ENCODE measurements at regions not wholly inside any gene's neighbourhood (a gene's known extent, or its start where the extent isn't known, plus 50 kb on each side); places are given as distances from the start of the nearest gene placed in this dataset.

DNA sequence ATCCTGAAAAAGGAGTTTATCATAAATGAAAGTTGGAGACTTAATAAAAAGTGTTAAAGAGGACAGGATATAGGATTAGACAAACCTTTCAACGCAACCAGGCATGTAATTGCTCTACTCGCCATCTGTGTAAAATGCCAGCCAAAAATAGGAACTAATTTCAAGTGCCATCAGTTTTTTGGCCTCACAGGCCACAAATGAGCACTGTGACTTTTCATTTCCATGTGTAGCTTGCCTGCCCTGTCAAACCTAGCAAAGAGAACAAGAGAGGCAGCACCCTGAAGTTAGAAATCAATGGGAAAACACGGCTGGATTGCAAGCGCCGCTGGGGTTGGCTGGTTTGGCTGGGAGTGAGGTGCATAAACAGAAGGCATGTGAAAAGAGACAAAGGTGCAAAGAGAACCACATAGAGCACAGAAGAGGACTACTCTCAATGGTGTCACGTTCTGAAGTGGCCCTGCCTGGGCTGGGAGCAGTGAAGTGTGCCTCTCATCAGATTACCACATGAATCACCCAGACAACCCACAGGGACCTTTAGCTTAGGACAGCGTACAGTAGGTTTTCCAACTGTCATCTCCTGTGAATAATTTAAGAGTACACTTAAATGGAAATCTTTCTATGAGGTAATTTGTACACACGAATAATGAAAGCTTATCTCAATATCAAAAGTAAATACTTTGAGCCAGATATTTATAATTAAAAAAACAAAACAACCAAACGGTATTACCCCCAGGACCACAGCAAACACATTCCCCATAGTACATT, 78.0 kb upstream of the NHSL1 start:
- no peak for DNase-seq (ENCODE audit: low read depth in 3 of 3, low spot score in 2 of 3)

DNA sequence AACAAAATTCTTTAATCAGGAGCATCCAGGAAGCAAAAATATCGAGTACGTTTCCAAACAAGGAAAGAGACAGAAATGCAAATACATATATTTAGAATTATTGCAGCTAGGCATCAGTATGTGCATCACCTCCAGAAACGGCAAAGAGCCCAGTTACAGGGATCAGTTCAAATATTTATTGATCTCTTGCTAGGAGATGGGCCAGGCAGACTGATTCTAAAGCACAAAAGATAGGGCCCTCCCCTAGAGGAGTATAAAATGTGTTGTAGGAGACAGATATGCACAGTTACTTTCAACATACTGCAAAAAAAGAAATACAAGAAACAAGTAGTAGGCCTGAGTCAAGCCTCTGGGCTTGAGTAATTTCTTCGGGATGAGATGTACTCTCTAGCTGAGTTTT, 80.7 kb upstream of the NHSL1 start:
- DNase-seq (ENCODE audit: low read depth in 3 of 3, low spot score in 2 of 3) = no peak

DNA sequence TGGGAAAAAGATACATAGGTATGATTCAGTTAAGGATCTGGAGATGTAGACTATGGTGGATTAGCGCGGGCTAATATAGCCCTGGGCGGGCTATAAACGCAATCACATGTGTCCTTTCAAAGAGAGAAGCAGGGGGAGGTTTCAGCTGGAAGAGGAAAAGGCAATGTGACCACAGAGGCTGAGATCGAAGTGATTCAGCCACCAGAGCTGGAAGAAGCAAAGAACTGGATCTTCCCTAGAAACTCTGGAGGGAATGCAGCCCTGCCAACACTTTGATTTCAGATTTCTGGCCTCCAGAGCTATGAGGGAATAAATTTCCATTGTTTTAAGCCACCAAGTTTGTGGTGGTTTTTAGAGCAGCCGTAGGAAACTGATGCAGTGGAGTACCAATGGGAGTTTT, 81.5 kb upstream of the NHSL1 start:
- no peak for DNase-seq (ENCODE audit: low read depth in 3 of 3, low spot score in 2 of 3)

DNA sequence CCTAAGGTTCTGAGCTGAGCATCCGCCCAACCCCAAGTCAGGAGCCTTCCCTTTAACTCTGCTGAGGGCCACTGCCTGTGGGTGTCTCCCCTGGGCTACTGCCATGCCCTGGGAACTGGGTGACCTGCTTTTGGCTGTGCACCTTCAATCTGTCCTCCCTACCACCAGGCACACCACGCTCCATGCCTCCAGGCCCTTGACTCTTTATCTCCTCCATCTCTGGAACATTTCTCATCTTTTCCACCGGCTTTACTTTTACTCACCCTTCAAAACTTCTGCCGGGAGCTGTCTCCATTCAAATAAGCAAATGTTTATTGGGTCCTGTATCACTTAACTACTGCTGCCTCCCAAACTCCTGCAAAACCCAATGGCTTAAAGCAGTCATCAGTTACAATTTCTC, 83.3 kb upstream of the NHSL1 start:
- no peak for DNase-seq (ENCODE audit: low read depth in 3 of 3, low spot score in 2 of 3)

DNA sequence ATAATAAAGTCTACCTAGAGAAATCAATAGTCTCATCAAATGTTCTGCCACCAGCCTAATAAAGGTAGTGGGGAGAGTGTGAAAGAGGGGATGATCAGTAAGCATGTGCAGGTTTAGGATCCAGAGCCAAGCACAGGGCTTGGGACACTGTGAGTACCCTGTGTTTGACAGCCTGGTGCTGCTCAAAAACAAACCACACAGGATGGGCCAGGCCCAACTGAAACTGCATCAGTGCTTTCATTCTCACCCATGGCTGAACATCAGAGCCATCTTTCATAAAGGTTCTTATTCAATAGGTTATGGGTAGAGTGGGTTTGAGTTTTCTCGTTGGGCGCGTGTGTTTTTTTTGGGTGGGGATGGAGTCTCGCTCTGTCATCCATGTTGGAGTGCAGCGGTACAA, 87.3 kb upstream of the NHSL1 start:
- no peak for DNase-seq (ENCODE audit: low read depth in 3 of 3, low spot score in 2 of 3)

DNA sequence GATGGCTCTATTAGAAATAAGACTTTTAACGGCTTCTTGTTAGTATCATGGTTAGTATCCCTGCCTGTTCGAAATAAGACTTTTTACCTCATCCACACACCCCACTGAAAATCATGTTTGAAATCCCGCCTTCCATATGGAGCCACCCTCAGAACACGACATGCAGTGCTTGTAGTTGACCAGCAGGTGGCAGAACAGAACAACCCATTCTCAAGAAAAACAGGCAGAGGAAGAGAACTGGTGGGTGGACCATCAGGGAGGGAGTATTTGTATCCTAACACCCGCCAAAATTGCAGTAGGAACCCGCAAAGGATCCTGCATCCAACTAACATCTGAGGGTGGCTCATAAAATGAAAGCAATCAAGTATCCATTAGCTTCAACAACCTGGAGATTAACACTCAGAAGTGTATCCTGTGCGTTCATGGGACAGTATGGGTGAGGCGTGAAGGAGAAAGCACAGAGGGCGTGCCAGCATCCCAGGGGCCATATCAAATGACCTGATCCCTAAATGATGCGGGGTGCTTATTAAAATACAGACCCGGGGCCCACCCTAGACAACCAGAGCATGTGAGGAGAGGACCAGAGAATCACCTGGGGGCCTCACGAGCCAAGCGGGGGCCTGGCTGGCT, 89.6 kb upstream of the NHSL1 start:
- no peak for DNase-seq (ENCODE audit: low read depth in 3 of 3, low spot score in 2 of 3)

DNA sequence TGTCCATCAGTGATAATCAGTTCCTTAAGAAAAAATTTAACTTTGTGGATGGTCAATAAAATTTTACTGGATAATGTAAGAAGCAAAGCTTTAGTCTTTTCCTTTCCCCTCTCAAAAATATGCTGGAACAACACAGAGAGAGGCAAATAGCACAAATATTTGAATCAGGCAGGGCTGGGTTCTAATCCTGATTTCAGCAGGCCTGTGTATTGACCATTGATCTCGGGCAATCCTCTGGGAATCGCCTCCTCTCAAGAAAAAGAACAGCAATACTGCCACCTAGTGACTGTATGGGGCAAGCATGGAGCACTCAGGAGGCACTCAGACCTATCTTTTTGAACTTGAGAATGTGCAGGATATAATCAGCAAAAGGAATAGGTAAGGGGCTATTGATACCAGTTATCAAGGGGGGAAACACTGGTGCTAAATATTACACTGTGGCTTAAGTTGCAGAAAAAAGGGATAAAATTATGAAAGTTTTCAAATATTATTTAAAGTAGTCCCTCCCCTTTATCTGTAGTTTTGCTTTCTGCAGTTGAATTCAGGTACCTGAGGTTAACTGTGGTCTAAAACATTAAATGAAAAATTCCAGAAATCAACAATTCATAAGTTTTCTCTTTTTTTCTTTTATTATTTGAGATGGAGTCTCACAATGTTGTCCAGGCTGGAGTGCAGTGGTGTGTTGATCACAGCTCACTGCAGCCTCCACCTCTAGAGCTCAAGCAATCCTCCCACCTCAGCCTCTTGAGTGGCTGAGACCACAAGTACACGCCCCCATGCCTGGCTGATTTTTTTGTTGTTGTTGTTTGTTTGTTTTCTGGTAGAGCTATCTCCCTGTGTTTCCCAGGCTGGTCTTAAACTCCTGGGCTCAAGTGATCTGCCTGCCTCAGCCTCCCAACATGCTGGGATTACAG, 91.8 kb upstream of the NHSL1 start:
- DNase-seq (ENCODE audit: low read depth in 3 of 3, low spot score in 2 of 3) = no peak

DNA sequence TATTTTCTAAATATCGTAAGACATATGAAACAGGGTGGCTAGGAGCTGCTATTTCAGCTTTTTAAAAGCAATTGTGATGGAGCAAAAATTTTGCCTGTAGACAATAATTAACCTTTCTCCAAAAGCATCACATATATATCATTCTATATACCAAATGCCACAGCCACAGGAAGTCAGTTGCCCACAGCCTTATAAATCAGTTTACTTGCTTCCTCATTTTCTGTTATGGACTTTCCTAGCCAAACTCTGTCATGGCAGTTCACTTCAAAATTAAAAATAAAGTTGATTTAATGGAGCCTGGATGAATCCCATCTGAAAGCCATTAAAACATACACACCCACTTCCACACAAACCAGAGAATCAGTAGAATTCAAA, 93.4 kb upstream of the NHSL1 start:
- no peak for DNase-seq (ENCODE audit: low read depth in 3 of 3, low spot score in 2 of 3)

DNA sequence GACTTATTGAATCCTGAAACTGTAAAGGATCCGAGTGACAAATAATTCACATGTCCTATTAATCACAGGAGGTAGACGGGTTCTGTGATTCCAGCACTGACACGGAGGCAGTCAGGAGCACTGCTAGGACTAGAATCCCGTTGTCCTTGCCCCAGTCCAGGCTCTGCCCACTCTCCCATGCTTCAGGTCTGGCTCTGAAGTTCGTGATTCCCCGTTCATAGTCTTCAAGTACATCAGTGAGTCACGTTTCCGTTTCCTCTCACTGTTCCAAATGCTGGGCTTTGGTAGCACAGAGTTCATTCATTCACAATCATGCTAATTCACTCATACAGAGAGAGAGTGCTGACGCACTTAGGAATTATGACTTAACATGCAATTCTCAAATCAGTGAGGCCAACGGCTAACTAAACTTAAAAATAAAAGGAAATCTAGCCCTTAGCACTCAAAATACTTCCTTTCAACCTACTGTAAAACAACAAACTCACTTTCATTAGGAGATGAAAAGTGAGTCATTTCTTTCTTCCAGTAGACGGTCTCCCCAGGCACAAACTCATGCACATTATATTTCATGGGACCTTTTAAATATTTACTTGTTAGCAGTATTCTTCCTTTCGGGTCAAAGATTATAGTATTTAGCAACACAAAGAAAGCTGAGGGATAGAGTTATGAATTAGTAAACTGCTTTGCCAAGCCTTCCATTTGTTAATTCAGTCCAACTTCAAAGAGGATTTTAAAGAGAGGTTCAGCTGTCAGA, 94.0 kb upstream of the NHSL1 start:
- no peak for DNase-seq (ENCODE audit: low read depth in 3 of 3, low spot score in 2 of 3)

DNA sequence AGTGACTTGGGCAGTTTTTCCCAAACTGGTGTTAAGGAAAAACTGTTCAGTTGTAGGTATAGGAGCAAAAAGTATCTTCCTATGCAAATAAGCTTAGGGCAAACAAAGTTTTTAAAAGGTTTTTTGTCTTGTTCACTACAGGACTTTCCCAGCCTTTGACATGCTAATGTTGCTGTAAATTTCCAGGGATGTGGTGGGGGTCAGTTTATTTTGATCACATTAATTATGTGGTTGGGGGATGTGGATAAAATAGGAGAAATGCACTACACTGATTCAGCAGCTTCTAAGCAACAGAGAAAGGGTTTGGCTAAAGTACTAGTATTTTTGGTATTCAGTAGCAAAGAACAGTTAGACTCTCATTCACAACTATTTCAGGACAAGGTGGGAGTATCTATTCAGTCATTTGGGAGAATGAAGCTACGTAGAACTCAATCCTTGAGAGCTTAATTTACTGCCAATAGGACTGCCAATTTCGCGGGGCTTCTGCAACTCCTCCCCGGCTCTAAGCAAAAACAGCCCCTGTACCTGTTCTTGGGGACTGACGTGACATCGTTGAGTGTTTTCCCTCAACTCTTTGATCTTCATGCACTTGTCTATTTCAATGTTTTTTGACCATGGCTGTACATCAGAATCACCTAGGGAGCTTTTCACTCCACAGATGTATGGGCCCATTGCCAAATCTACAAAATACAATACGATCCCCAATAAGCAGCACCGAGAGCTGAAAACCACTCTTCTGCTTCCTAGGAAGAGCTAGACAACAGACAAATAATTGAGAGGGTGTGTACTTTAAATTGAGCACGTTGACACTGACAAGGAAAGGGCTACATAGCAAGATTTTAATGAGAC, 94.8 kb upstream of the NHSL1 start:
- DNase-seq (ENCODE audit: low read depth in 3 of 3, low spot score in 2 of 3) = no peak

DNA sequence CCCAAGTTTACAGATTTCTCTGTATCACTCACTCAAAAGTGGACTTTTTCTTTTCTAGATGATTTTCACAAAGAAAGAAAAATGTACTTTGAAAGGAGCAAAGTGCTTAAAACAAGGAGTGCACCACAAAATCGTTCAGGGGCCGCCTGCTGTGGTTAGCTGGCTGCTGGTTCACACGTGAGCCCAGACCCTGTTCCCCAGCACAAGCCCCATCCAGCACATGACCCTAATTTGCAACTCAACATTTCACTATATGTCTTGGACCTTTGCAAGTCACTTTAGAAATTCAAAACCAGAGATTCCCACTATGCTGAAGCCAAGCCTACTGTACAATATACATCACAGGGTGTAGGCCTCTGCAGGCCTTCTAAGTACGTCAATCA, 95.5 kb upstream of the NHSL1 start:
- no peak for DNase-seq (ENCODE audit: low read depth in 3 of 3, low spot score in 2 of 3)

DNA sequence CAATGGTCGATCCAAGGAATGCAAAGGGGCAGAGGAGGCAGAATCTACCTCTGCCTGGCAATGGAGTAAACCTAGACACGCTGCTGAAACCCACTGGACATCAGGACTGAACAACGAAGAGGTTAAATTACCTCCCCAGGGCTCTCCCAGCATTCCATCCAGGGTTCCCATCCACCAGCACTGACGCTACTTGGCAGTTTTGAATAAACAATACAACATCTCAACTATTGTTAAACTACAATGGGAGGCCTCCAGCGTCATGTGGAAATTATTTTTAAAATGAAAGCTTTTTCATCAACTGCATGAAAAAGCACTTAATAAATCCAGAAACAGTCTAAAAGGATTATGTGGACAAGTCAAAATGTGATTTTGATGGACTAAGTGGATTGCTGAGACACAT, 96.8 kb upstream of the NHSL1 start:
- no peak for DNase-seq (ENCODE audit: low read depth in 3 of 3, low spot score in 2 of 3)

DNA sequence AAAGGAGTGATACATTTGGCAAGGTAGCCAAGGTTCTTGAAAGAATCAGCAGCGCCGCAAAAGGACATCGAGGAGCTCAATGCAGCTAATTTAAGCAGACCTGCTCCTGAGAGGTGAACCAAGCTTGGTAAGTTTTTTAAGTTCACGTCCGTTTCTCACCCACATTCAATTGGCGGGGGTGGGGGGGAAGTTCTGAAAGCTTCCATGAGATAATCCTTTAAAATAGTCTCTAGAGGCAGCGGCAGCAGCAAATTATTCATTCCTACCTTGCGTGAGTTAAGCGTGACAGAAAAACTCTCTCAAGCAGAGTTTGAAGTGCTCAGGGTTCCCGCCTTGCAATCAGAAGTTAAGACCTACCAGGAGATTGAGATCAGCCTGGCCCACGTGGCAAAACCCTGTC, 97.3 kb upstream of the NHSL1 start:
- DNase-seq (ENCODE audit: low read depth in 3 of 3, low spot score in 2 of 3) = no peak

DNA sequence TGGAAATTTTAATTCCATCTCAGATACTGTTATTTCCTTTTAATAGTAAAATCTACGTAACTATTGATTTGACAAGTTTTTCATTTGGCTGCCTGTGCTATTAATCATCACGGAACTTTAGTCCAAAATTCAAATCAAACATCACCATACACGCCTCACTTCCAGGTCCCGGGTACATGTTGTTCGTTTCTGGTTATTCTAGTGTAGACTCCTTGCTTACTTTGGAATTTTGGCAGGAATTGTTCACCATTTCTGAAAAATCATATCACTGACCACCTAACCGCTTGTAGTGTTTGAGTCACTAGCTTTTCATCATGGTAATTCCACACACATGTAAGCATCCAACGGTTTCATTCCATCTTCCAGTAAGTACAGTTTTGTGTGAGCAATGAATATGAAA, 98.0 kb upstream of the NHSL1 start:
- DNase-seq (ENCODE audit: low read depth in 3 of 3, low spot score in 2 of 3) = no peak

DNA sequence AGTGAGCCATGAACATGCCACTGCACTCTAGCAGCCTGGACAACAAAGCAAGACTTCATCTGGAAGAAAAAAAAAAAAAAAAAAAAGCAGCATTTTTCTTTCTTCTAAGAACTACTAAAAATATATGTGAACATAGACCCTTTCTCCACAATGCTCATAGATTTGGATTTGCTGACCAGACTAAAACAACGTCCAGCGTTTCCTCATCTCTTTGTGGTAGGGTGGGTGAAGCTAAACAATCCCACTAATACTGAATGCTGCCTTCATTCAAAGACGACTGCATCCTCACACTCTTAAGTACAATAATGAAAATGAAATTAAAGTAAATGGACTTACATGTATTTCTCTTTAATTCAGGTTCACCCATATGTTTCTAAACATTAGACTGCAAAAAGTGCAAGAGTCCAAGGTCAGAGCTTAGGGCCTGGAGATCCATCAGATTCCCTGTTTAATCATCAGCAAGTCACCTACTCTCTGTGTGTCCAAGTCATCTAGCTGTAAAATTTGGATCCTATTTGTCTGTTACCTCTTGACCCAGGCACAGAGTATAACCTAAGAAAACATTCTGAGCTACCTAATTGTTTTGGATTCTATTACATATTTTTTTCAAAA, 99.4 kb upstream of the NHSL1 start:
- DNase-seq (ENCODE audit: low read depth in 3 of 3, low spot score in 2 of 3) = no peak

DNA sequence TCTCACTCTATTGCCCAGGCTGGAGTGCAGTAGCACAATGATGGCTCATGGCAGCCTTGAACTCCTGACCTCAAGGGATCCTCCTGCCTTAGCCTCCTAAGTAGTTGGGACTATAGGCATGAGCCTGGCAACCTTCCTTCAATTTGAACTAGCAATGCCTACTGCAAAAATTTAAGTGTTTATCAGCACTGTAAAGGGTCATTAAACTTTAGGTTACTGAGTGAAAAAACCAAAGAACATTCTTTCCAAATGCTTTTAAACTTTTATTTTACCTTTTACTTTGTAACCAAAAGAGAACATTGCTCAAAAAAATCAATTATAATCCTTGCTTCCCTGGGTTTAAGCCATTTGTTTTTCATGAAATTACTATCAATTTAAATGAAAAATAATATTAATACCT, 101.0 kb upstream of the NHSL1 start:
- no peak for DNase-seq (ENCODE audit: low read depth in 3 of 3, low spot score in 2 of 3)

DNA sequence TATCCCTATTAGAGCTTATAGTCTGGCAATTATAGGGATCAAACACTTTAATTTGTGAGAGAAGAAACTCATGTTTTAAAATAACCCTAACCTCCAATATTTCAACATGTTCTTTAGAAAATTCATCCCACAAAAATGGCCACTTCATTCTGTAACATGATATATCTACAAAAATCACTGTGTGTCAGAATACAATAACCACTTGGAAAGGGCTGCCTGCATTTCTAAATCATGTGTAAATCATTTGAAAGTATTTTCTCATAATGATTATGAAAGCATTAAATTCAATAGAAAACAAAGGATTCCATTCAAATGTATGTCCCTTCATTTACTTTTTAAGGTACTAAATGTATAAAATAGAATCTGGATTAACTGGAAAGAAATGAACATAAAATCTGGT, 101.4 kb upstream of the NHSL1 start:
- DNase-seq (ENCODE audit: low read depth in 3 of 3, low spot score in 2 of 3) = no peak

DNA sequence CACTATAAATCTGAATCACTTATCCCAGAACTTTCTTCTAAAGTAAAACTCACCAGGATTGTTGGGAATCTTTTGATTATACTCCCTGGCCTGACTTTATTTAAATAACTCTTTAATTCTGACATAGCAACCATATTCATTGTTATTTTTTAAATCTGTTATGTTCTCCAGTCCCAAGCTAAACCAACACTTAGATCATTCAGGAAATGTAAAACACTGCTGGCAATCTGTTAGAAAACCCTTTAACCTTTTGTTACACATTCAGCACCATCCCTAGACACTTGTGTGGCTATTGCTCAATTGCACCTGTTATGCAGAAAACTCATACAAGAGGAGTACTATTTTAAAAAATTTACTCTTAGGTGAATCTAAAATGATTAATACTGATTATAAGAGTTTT, 101.8 kb upstream of the NHSL1 start:
- no peak for DNase-seq (ENCODE audit: low read depth in 3 of 3, low spot score in 2 of 3)

DNA sequence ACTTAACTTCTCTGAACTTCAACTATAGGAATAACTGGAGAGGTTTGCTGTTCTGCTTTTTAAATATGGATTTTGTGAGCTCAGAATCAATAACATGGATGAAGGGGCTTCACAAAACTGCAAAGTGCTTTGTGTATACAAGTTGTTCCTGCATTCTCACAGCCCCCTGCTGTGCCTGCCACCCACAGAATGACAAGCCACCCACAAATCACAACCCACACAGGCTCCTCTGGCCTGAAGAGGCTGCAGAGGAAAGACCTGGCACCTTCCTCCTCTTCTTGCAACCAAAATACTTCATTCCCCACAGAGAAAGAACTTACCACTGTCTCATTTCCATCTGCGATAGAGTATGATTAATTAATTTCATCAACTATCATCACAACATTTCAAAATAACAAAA, 106.7 kb upstream of the NHSL1 start:
- no peak for DNase-seq (ENCODE audit: low read depth in 3 of 3, low spot score in 2 of 3)
